AG09309 (cell line): ENCODE measurements at regions not wholly inside any gene's neighbourhood (a gene's known extent, or its start where the extent isn't known, plus 50 kb on each side); places are given as distances from the start of the nearest gene placed in this dataset.

ENCODE experiments used
- DNase-seq: peaks from one replicate; pipeline ENCODE4 v3.0.0-alpha.2; 2010; ENCODE audit warnings: low read depth
- H3K4me3 ChIP-seq: 2 replicates; pipeline ENCODE4 v1.5.1; 2011; ENCODE audit warnings: mild to moderate bottlenecking, low read depth, low read length, moderate library complexity; ENCODE audit not compliant: control insufficient read depth
- TF ChIP-seq, protein P1 (sequence below): IDR thresholded peaks from 2 replicates; pipeline ENCODE4 v1.5.1; 2011; ENCODE audit warnings: mild to moderate bottlenecking, low read depth, low read length, inconsistent platforms; ENCODE audit not compliant: insufficient read depth, control insufficient read depth; ENCODE audit errors: missing control alignments

DNA sequence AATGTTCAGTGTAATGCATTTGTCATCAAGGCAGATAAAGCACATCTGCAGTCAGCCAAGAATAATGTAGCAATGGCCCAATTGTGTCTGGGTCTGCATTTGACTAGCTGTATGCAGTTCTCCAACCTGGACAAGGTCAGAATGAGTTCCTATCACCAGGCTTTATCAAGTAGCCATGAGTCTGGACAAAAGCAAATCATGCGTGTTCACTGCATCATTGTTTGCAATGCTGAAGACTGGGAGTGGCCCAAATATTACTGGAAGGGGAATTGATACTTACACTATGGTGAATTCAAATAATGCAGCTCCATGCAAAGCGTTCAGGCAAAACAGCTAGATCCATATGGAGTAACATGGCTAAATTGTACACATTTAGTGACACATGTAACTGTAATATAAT lies 250.9 kb downstream of the TOX3 start:
- H3K4me3 ChIP-seq = no peak overlapping the region
- TF ChIP-seq, protein P1, sequence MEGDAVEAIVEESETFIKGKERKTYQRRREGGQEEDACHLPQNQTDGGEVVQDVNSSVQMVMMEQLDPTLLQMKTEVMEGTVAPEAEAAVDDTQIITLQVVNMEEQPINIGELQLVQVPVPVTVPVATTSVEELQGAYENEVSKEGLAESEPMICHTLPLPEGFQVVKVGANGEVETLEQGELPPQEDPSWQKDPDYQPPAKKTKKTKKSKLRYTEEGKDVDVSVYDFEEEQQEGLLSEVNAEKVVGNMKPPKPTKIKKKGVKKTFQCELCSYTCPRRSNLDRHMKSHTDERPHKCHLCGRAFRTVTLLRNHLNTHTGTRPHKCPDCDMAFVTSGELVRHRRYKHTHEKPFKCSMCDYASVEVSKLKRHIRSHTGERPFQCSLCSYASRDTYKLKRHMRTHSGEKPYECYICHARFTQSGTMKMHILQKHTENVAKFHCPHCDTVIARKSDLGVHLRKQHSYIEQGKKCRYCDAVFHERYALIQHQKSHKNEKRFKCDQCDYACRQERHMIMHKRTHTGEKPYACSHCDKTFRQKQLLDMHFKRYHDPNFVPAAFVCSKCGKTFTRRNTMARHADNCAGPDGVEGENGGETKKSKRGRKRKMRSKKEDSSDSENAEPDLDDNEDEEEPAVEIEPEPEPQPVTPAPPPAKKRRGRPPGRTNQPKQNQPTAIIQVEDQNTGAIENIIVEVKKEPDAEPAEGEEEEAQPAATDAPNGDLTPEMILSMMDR = no peak
- DNase-seq = no peak

DNA sequence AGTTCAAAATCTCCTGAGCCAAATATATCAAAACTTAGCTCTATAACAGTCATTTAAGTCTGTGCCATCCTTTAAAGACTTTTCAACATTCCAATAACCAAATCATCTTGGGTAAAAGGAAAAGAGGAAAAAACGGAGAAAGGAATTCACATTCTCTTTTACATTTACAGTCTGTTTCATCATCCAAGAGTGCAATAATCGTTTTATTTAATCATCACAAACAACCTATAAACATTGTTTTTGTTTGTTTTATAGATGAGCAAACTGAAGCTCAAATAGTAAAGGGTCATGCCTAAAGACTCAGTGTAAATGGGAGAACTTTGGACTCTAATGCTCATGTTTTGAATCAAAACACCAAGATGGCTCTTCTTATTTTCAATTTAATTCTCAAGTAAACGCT lies 252.3 kb downstream of the TOX3 start:
- no peak for DNase-seq

DNA sequence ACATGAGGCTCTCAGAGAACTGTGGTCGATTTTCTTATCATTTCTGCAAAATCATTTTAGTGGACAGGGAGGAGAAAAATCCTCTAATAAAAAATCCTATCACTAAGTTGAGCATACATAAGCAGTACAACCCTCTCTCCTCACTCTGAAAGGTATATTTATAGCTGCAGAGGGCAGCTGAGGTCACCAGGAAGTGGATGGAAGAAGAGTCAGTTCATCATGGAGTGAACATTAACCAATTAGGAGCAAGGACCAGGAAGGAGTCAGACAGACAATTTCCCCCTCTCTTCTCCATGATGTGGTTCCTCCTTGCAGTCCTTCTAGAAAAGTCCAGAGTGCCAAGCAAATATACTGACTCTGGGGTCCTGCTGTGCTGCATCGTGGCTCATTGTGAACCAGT lies 253.7 kb downstream of the TOX3 start:
- no peak for DNase-seq
- no peak overlapping the region for H3K4me3 ChIP-seq
- TF ChIP-seq, protein P1 = no peak

More for the DNA sequence above, 252.3 kb downstream of the TOX3 start:
- TF ChIP-seq, protein P1 = no peak
- no peak overlapping the region for H3K4me3 ChIP-seq

DNA sequence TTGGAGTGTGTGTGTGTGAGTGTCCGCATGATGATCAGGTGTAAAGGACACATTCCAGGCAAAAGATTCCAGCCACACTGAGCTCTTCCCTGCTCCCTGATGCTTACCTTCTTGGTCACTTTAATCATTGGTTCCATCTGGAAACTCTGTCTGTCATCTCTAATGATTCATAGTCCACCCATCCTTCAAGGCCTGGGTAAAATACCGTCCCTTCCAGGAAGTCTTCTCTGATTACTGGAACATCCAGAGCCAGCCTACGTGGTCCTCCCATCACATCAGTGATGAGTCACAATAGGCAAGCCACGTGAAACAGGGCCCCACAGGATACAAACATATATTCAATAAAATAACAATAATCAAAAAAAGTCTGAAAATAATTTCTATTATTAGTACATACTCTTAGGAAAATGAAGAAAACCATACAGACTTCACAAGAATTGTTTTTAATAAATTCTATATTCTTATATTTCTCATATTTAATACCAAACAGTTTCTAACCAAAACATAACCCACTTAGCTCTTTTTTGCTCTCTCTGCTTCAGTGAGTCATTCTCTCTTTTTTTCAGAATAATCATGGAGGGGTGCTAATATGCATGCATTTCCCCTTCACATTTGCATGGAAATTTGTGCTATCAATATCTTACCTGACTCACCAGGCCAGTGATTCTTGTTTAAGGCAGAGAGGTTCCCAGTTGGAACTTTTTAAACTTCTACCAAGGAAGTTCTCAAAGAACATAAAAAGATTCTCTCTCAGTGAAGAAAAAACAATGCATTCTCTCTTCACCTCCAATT lies 263.2 kb downstream of the TOX3 start:
- H3K4me3 ChIP-seq = no peak overlapping the region
- no peak for DNase-seq
- TF ChIP-seq, protein P1 = no peak

DNA sequence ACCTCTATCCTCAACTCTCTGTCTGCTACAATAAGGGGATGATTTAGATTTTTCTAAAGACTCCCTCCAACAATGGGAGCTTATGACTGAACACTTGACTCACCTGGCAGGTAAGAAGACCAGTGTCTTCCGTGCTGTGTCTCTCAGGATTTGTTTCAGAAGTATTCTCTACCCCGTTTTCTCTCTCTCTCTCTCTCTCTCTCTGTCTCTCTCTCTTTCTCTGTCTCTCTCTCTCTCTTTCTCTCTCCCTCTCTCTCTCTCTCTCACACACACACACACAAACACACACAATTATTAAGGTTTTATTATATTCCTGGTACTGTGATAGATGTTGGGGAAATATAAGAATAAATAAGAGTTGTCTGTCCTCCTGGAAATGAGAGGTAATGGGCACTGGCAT lies 263.9 kb downstream of the TOX3 start:
- peak; percentile 4 for DNase-seq
- TF ChIP-seq, protein P1 = no peak
- no peak overlapping the region for H3K4me3 ChIP-seq

DNA sequence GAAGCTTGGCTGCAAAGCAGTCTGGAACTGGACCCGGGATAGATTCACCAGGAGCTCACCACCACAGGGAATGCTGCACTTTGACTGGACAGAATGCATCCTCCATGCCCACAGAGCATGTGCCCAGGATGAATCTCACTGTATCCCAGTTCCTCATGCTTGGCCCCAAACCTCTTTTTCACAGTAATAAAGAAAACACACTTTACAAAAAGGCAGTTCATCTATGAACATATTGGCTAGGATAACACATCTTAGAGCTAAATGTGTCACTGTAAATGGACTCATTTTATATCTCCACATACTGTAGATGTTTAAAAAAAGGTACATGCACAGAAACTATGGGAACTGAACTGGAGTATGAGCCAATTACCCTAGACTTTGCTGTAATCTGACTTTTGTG lies 266.9 kb downstream of the TOX3 start:
- H3K4me3 ChIP-seq = no peak overlapping the region
- TF ChIP-seq, protein P1 = no peak
- DNase-seq = no peak

DNA sequence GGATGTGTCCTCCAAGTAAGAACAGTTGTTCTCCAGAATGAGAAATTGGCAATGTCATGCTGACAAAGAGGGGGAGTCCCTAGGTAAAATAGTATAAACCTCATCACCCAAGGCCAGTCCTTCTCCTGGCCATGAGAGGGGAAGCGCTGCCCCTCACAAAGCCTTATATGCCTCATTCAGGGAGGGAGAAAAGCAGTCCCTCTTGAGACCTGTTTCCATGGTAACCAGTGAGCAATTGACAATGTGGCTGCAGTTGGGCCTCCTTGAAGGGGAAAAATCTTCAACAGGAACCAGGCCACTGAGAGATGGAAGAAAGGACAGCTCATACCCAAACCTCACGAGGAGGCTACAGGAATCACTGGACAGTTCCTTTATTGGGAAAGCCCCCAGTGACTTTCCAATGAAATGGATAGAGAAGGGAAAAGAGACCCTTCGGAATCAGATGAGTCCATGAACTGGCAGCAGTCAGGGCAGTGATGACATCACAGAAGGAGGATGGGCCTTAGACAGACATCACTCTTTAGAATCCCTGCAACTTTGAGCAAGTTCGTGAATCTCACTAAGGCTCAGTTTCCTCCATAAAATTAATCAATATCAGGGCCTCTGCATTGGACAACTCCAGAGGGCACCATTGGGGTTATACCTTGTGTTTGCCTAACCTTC lies 275.7 kb downstream of the TOX3 start:
- no peak overlapping the region for H3K4me3 ChIP-seq
- DNase-seq = no peak

More for the DNA sequence above, 275.7 kb downstream of the TOX3 start:
- TF ChIP-seq, protein P1 = no peak
